NCI-H2196 (cell line): ENCODE measurements at regions not wholly inside any gene's neighbourhood (a gene's known extent, or its start where the extent isn't known, plus 50 kb on each side); places are given as distances from the start of the nearest gene placed in this dataset.
"Not testable (repeated sequence)": the region's sequence is repeated elsewhere in the genome, so short reads cannot be mapped to it uniquely, and the experiment has no call there.

Experiments
- DNase-seq: peaks from one replicate; lab custom pipeline; 2025; ENCODE audit not compliant: unreplicated experiment; lab: John Stamatoyannopoulos, UW

DNA sequence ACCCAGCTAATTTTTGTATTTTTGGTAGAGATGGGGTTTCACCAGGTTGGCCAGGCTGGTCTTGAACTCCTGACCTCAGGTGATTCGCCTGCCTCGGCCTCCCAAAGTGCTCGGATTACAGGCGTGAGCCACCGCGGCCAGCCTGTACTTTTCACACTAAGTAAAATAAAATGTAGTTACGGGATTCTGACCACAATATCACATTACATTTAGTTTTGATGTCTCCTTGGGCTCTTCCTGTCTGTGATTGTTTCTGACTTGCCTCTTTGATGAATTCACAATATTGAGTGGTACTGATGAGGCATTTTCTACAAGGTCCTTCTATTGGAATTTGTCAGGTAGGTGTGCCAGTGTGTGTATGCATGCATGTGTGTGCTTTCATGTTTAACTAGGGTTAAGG, 658.6 kb upstream of the TMEM132C start:
- not testable (repeated sequence) for DNase-seq

DNA sequence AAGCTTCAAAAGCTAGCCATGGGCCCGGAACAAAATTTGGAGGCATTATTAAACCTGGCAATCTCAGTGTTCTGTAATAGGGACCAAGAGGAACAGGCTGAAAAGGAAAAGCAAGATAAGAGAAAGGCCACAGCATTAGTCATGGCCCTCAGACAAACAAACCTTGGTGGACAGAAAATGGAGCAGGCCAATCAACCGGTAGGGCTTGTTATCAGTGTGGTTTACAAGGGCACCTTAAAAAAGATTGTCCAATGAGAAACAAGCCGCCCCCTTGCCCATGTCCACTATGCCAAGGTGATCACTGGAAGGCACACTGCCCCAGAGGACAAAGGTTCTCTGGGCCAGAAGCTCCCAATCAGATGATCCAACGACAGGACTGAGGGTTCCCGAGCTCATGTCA, 653.9 kb upstream of the TMEM132C start:
- DNase-seq = no peak

DNA sequence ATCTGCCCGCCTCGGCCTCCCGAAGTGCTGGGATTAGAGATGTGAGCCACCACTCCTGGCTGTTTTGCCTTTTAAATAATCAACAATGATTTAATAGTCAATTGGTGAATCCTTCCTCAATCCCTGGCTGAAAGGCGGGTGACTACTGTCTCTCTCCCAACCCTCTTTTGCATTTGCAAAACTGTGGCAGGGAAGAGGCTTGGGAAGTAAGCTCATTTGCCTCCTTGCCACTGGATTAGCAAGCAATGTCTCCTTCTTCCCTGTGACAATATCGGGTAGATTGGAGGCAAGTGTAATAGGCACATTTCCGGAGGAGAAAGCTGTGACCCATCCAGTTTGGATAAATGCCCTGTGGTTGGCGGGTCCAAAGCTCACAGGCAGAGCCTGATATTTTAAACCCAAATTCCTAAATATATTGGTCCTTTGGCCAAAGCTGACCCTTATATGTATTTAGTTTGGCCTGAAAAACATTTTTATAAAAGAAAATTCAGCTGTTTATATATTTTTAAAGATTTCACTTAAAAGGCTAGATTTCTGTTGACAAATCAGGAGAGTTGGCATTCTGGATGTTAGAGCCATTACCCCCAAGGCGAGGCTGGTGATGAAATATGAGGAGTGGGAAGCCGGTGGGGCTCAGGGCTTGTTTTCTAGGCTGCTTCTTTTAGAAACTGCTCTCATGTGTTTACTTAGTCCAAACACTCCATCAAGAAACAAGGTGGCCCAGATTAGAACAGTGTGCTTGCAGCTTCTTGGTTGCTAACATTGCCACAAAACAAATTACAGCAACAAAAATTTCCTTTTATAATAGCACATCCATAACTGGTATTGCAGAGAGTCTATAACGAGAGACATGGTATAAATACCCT, 646.9 kb upstream of the TMEM132C start:
- no peak for DNase-seq

DNA sequence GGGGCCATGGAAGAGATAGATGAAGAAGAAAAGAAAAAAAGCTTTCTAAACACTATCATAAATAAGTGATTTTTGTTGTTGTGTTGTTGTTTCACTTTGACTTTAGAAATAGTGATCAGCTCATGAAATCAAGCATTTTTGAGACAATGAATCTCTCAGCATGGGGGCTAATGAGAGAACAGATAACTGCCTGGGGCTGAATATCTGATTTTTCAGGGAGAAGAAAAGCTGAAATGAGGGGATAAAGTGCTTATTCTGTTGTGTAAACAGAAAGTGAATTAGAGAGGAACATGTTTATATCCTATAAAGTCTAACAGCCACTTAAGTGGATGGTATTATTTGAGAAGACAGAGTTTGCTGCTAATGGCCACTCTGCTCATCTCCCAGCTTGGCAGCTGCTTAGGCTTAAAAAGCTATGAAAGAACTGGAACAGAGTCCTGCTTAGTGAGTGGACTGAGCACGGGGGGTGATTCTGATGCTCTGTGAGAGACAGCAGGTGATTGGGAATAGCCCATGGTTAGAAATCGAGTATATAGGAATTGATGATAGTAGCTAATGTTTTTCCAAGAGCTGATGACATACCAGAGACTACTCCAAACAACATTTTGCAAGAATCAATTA, 646.1 kb upstream of the TMEM132C start:
- no peak for DNase-seq

DNA sequence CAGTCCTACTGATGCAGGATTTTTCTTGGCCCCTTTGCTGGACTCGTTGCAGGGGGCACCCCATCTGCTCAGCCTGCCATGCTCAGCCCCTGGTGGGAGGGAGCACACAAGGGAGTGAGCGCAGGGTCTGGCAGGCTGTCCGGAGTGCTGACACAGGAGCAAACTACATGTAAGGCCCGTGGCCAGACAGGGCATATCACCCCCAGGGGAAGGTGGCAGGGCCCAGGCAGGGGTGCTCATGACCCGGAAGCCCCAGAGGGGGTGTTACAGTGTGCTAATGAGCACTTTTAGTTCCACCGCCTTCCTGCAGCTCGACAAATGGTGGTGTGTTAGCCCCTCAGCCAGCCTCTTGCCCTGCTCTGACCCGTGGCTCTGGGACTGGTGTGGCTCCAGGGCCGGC, 645.6 kb upstream of the TMEM132C start:
- no peak for DNase-seq

DNA sequence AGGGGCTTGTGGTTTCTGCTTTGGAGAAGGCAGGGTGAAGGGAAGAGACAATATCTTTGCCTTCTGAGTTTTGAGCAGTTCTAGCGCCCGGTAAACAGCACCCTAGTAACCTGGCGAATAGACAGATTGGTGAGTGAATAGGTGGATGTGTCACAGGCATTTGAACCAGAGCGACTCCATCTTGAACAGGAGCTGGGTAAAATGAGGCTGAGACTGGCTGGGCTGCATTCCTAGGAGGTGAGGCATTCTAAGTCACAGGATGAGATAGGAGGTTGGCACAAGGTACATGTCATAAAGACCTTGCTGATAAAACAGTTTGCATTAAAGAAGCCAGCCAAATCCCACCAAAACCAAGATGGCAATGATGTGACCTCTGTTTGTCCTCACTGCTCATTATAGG, 643.6 kb upstream of the TMEM132C start:
- no peak for DNase-seq

DNA sequence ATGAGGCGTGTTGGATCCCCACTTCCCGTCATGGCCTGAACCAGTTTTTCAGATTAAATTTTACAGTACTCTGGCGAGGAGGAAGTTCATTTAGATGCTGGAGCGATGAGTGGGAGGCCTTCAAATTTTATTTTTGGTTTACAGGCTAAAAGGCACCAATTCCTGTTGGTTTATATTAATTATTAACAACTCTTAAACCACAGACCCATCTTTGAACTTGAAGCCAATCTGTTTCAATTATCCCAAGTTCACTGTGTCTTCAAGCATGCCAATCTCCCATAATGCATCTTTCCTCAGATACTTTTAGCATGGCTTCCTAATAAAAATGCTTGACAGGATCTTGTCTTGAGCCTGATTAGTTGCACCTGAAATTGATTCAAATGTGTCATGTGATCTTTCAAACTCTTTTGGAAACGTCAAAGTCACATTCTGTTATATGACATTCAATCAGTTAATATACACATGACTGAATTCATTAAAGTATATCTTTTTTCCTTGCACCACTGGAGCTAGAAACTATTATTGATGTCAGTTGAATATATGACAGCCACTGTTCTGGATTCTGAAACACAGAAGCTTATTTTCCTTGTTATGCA, 641.7 kb upstream of the TMEM132C start:
- DNase-seq = no peak

DNA sequence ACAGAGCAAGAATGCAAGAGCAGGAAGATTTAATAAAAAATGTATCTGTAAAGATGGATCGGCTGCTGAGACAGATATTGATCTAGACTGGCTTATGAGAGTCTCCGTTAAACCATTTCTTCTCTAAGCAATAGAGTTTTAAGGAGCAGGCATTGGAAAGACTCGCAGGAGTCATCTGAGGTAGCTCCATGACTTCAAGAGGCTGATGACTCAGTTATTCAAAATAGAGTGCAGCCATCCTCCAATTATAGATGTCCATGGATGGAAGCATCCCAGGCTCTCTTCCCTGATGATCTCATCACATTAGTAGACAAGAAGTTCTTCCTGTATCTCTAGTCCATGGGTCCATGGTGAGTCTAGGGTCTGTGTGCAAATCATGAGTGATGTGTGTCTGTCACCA, 638.3 kb upstream of the TMEM132C start:
- no peak for DNase-seq

DNA sequence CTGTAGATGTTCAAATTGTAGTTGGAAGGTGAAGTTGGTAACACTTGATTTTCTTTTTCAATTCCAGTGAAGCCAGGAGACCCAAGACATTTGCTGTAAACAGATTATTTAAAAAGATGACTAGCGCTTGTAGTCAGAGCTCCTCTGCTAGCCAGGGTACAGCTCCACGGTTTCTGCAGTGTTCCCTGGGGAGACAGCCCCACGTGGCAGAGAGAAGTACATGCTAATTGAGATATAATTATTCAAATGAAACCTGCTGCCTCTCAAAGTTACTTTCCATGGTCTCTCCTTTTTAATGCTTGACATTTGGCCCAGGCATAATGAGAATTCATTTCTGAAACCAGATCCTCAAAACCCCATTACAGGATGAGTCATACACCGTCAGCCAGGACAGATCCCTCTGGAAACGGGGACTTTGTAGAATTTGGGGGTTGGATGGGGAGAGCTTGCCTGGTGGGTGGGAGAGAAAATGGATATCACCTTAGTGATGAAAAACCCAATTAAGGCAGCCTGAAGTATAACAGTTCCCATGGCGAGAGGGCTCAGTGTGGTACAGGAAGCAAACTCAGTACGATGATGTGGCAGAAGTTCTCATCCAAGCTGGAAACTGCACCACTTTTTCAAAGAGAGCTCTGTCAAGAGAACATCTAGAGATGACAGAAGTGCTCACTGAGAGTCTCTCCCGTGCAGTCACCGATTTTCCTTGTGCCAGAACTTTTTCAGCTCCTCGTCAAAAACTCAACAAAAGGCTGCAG, 637.7 kb upstream of the TMEM132C start:
- no peak for DNase-seq

DNA sequence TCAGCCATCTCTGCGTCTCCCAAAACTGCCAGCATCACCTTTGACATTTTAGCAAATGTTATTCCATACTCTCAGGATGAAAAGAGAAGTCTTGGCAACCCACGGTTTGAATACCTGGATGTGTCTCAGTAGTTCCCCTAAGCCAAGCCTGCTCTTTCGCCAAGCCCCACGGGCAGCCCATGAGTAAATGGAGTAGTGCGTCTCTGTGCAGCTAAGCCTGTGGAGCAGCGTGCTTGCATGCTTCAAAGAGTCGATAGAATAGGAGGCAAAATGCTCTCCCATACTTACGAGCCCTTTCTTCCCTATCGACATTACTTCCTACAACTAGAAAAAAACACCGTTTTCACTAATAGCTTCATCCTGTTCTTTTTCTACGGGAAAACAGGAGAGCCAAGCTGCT, 634.5 kb upstream of the TMEM132C start:
- DNase-seq = no peak

DNA sequence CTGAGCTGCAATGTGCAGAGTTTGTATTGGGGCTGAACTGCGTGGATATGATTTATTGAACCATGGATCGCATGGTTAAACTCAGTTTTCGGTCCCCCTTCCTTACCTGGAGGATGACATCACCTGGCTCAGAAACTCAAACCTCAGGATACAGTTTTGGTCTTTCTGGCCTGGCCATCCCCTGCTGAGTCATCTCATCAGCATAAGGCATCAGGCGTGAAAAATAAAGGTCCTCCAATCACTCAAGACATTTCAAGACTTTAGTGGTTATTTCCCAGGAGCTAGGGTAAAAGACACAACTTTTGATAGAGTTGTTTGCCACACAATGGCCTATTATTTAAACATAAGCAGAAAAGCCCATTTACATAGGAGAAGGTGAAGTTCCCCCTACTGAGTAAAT, 631.1 kb upstream of the TMEM132C start:
- DNase-seq = no peak

DNA sequence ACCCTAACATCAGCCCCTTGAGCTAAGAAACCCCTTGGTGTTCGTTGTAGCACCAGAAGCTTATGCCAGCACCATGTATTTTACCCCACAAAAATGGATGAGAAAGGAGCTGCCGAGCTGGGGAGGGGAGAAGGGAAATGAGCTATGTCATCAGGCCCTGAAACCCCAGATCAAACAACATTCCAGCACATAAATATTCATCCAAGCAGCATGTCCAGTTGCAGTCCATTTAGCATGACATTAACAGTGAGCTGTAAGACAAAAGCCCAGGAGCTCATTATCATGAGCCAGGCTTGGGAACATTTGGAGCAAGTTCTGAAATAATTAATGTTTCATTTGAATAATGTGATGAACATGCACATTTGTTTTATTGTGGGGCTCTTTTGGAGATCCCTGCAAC, 630.1 kb upstream of the TMEM132C start:
- DNase-seq = no peak

DNA sequence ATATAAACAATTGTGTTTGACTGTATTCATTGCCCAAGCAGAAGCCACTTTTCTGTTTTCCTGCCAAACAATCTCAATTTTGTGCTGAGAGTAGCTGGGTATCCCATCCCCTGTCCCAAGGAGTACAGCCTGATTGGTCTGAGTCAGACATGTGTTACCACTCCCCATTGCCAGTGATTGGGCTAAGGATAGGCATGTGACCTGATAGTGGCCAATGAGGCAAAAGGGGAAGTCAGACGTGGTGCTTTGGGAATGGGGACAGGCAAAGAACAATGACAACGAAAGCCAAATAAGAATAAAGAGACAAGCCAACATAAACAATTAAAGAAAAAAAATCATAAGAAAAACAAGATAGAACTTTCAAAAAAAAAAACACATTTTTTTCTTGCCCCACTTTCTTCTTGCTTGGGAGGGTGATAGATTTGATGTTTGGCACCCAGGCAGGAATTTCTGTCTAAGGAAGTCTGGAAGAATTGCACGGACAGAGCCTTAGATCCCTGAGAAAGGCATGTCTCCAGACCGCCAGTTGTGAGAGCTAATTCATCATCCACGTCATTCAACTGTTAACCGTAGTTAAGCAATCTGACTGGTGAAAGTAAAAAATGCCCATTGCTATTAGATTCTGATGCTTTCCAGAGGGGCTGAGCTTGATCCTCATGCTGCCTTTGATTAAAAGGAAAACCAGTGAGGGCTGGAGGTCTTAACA, 626.6 kb upstream of the TMEM132C start:
- no peak for DNase-seq

DNA sequence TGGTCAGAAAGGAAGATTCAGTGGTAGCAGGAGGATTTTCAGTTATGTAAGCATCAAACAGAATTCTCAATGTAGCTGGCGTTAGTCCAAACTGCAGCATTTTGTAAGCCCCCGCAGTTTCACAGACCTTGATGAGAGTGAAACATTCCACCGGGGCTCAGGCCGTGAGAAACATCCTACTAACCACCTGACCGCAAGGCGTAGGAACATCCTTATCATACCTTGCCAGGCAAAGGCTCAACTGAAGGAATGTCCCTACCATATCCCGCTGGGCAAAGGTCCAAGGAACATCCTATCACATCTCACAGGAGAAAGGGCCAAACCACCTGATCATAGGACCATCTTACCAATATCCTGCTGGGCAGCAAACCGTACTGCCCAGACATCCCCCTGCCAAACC, 624.8 kb upstream of the TMEM132C start:
- no peak for DNase-seq

DNA sequence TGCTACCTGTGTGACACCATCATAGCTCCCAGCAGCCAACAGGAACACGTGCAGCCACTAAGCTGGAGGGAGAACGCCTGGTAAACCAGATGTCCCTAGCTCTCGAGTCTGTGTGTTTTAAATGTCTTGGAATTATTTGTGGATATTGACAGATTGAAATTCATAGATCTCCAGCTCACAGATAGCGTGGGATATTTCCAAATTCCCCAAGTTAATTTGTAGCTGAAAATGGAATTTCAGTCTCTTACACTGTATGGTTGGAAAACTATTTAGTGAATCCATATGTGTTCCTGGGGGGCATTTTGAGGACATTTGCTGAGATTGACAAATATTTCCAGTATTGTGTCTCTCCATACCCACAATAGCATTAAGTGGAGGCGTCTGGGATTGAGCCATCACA, 618.6 kb upstream of the TMEM132C start:
- DNase-seq = no peak

DNA sequence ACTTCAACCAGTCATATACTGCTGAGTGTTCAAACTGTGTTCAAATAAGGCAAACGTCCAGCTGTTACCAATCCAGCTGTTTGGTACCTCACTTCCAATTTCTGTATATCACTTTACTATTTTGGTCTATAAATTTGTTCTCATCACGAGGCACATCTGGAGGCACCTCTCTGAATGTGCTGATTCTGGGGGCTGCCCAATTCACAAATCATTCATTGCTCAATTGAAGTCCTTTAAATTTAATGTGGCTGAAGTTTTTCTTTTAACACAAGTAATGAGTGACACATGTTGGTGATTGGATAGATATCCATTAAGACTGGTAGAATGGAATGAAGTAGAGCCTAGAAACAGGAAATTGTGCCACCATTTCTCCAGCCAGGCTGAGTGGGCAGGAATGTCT, 617.0 kb upstream of the TMEM132C start:
- no peak for DNase-seq

DNA sequence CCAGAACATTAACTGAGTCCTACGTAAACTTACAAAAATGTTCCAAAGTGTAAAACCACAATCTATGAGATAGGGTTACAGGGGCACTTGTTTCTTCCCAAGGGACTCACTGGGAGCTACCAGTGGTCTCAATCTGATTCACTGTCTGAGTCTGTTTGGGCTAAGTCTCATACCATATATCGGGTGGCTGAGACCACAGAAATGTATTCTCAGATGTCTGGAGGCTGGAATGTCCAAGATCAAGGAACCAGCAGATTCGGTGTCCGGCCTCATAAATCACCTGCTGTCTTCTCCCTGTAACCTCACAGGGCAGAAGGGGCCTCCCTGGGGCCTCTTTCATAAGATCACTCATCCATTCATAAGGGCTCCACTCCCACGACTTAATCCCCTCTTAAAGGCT, 616.3 kb upstream of the TMEM132C start:
- DNase-seq = no peak

DNA sequence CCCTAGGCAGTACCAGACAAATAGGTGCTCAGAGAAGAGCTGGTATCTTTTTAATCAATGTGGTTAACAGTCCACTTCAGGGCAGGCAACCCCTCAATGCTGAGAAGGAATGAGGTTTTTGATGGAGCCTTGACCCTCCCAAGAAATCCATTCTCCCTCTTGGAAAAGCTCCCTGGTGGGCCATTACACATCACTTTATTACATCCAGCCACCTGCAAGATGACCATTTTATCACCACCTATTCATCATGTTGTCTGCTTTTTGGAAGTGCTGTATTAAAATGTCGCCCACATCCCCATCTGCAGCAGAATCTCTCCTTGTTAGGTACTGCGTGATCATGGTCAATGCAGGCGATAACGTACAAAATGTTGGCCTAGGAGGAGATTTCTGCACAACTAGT, 614.7 kb upstream of the TMEM132C start:
- DNase-seq = no peak

DNA sequence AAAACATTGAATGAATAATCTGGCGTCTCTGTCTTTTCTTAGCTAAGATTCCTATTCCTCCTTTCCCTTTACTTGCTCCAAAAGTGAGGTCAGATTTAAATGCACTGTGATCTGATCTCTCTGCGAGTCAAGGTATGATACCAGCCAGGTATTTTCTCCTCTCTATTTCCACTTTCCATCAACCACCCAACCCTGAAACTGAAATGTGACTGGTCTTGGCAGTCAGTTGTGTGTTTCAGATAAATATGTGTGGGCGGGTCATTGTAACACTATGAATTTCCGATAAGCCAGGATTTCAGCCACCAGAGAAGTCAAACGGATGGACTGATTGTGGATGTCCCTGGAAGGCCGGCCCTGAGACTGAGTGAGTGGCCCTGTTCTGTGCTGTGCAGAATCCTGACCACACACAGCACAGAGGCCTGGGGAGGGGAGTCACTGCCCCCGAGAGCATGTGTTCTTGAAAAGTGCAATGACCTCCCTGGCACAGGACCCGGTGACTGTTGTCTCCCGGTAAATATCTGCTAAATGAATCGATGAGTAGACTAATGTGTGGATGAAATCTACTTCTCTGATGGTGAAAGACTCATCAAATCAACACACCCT, 612.5 kb upstream of the TMEM132C start:
- DNase-seq = no peak

DNA sequence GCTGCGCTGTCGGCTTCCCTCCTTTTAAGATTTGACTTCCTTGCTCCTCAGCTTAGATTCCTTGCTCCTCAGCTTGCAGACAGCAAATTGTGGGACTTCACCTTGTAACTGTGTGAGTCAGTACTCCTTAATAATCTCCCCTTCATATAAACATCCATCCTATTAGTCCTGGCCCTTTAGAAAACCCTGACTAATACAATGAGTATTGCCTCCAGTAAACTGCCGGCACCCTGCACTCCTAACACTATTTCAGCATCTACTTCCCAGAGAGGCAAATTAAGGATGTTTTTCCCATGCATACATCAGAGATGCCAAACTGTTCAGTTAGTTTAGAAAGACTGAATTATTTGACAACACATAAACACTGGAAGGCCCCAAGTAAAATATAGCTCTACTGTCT, 611.3 kb upstream of the TMEM132C start:
- no peak for DNase-seq

DNA sequence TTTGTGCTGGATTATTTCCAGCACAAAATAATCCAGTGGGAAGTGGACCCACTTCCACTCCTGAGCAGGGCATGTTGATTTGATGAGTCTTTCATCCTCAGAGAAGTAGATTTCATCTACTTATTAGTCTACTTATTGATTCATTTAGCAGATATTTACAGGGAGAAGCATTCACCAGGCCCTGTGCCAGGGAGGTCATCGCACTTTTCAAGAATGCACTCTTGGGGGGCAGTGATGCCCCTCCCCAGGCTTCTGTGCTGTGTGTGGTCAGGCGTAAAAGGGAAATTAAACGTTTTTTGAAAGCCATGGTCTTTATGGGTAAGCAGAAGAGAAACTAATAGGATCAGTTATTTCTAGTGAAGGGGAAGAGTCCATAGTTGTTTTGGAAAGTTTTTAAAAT, 610.7 kb upstream of the TMEM132C start:
- no peak for DNase-seq
